Left renal cortex interstitium (tissue), 4 donors: ENCODE measurements at regions not wholly inside any gene's neighbourhood (a gene's known extent, or its start where the extent isn't known, plus 50 kb on each side); places are given as distances from the start of the nearest gene placed in this dataset.
"Not testable (repeated sequence)": the region's sequence is repeated elsewhere in the genome, so short reads cannot be mapped to it uniquely, and the experiment has no call there.

Experiments
- DNase-seq, 4 donors: peaks; one replicate each; pipeline ENCODE4 v3.0.0-alpha.2; 2013; ENCODE audit warnings: low read depth in 4 of 4, low spot score in 2 of 4, missing footprints in 1 of 4

GRCh38 chr1:58929671-58930325 lies 146.0 kb upstream of the JUN start:
- no peak for DNase-seq

GRCh38 chr1:58931024-58931423 lies 147.2 kb upstream of the JUN start:
- DNase-seq: no peak

GRCh38 chr1:58931756-58932155 lies 147.9 kb upstream of the JUN start:
- DNase-seq: no peak

- no peak for DNase-seq
Measured at GRCh38 chr1:58932859-58933598, 149.2 kb upstream of the JUN start.

DNA sequence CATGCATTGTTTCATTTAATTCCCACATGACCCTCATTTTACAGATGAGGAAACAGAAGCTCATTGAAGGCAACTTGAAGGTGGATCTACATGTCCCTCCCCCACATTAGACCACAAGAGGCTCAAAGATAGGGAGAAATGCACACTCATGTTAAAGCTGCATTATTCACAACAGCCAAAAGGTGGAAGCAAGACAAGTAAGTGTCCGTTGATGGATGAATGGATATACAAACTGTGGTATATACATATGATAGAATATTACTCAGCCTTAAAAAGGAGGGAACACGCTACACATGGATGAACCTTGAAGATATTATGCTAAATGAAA lies 149.7 kb upstream of the JUN start:
- no peak for DNase-seq

DNA sequence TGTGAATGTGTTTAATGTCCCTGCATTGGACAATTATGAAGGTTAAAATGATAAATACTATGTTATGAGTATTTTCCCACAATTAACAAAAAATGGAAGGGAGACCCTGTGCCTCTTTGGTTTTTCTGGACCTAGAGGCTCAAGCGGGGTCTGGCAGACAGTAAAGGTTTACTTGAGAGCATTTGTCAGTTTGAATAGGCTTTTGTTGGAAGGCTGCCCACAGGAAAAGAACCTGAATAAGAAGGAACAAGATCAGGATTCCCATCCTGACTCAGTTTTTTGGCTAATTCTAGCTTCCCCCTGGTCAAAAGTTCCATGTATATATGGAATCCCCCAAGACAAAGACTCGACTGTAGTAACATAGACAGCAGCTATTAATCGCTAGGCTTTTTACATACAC lies 150.9 kb upstream of the JUN start:
- no peak for DNase-seq

- no peak for DNase-seq
Measured at GRCh38 chr1:58936973-58937372, 153.1 kb upstream of the JUN start.

DNA sequence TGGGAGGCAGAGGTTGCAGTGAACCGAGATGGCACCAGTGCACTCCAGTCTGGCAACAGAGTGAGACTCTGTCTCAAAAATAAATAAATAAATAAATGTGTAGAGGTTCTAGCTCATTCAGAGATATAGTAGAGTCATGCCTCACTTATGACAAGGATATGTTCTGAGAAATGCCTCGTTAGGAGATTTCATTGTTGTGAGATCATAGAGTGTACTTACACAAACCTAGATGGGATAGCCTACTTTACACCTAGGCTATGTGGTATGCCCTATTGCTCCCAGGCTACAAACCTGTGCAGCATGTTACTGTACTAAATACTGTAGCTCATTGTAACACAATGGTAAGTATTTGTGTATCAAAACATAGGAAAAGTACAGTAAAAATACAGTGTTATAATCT lies 155.3 kb upstream of the JUN start:
- DNase-seq: no peak

DNA sequence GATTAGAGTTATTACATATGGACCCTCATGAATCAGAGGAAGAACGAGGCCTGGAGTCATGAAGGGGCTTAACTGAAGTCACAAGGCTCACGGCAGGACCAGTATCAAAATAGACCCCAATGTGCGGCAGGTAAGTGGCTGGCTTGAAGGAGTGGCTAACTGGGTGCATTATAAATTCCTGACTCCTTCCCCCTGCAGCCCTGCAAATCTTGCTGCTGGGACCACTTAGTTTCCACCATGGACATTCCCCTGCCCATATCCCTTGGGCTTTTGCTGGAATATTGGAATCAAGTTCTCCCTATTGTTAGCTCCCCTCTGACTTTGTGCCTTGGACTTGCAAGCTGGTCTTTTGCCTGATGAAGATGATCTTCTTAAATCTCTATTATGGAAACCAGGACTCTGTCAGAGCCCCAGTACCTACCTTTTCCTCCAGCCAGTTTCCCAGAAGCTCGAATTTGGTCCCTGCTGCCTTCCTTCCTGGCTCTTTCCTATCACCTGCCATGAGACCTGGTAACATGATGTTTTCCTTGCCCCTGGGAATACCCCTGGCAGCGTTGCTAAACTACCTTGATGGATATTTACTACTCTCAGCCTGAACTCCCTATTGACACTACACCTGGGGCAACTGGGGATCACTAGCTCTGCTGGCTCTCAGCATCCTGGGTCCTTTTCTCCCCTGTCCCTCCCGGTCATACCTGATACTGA lies 156.0 kb upstream of the JUN start:
- no peak for DNase-seq

DNA sequence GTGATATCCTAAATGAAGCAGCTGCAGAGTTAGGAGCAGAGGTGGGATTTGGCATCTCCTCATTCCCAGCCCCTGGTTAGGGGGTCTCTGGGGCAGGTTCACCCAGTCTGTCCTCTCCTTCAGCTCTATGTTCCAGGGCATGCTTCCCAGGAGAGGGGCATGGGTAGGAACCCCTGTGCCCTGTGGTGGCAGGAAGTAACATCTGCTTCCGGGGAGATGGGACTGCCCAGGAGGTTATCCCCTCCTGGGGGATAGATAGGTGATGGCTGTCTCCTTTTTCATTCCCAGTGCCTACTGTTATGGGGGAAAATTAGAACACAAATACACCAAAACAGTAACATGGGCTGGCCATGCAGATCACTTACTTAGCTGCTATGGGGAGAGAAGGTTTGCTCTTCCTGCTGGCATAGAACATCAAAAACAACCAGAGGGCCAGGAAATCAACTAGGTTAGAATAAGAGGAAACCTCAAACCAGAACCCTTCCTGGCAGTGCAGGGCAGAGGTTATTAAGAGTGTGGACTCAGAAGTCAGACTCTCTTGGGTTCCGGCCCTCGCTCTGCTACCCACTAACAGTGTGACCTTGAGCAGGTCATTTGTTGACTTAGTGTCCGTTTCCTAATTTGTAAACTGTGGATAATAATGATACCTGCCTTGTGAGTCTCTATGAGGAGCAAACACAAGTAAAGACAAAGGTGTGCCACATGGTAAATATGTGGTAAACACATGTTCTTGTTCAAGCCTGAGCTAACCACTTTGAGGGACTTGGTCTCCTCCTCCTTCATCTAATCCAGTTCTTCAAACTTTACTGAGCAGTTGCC lies 157.8 kb upstream of the JUN start:
- no peak for DNase-seq

DNA sequence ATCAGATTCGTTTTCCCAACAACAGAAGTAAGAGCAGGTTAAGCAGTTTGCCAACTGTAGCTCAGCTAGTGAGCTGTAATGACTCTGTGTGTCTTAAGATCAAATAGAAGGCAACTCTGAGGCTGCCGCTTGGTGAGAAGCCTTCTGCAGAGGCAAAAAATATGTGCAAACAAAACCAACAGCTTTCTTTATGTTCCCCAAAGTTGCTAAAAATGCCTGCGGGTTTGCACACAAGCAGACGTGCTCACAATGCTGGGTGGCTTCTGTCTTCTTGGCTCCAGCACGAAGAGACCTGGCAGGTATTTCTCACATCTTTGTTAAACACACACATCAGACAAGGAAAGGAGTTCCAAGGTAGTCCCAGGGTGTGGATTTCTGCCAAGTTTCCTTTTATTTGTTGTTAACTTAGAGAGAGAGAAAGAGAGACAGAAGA lies 158.9 kb upstream of the JUN start:
- no peak for DNase-seq

DNA sequence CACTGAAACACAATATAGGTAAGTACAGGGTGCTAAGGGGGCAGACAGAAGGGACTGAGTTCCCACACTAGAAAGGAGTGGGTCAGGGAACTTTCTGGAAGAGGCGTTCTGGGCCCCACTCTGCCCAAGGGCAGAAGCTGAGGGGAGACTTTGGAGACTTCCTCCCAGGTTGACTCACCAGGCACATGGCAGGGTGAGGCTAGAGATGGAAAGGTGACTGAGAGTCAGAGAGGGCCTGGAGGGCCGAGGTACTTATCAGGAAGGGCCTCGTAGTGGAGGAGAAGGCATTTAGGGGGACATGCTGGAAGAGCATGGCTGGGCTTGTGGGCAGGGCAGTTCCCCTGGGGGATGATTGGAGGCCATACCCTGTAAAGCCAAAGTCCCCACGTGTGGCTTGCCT lies 159.9 kb upstream of the JUN start:
- DNase-seq: no peak

DNA sequence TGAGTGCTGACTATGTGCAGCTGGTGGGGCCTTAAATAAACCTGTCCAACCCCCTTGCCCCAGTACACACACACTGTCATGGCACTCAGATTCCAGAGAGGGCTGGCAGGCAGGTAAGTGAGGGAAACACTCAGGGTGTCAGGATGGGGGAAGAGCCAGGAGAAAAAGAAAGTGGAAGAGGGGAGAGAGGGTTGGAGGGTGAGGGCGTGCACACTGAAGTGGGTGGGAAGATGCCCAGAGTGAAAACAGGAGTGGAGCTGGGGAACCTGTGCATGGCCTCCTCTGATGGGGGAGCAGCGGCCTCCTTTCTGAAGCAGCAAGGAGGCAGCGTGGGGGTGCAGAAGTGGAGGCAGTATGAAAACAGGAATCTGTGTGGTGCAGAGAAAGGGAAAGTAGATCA lies 160.6 kb upstream of the JUN start:
- DNase-seq: no peak

DNA sequence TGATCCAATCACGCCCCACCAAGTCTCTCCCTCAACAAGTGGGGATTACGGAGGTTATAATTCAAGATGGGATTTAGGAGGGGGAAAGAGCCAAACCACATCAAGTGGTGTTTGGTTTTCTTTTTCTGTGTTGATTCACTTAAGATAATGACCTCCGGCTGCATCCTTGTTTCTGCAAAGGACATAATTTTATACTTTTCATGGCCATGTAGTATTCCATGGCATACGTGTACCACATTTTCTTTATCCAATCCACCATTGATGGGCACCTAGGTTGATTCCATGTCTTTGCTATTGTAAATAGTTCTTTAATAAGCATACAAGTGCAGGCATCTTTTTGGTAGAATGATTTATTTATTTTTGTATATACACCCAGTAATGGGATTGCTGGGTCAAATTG lies 162.5 kb upstream of the JUN start:
- DNase-seq: no peak

DNA sequence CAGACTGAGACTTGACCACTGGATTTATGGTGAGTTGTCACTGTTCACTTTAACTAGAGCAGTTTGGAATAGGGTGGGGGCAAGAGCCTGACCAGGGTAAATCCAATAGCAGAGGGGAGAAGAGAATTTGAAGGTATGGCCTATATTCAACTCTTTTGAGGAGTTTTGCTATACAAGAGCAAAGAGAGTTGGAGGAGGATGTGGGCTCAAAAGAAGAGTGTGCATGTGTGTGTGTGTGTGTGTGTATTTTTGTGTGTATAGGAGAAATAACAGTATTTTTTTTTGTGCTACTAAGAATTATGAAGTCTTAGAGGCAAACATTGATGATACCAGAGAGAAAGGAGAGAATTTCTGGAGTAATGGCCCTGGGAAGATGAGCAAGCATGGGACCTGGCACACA lies 164.8 kb upstream of the JUN start:
- no peak for DNase-seq

DNA sequence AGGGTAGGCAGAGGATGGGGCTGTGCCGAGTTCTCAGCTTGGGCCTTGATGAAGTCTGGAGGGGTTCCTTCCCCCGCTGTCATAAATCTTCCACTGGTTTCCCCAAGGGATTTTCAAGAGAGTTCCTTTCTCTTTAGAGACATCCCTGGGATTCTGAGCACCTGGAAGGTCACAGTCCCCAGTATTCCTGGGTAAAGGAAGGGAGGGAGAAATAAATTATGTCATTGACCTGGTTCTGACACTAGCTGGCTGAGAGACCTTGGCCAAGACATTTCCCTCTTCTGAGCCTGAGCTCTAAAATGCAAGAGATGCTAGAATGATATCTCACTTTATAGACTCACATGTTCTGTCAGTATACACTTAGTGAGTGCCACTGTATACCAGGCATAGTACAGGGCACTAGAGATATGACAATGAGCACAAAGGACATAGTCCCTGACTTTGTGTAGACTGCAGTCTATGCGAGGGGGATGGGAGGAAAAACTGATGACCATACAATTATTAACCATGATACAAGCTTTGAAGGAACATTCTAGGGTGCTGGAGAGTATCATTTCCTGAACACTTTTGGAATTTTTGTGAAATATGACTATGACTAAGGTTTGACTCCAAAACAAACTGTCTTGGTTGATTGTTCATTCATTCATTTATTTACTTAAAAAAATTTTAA lies 165.8 kb upstream of the JUN start:
- no peak for DNase-seq

DNA sequence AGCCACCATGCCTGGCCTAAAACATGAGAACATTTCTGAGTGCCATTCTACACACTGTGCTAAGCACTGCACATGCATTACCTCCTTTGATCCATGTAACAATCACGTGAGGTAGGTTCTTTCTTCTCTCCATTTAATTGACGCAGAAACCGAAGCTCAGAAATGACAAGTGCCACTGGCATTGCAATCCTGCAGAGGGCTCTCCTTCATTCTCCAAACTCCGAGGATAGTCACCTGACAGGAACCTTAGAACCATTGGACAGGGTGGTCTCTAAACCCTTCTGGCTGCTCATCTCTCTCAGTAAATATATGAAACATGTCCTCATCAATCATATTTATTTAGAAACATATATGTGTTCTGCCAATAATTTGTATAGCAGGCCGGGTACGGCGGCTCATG lies 167.1 kb upstream of the JUN start:
- DNase-seq: no peak

DNA sequence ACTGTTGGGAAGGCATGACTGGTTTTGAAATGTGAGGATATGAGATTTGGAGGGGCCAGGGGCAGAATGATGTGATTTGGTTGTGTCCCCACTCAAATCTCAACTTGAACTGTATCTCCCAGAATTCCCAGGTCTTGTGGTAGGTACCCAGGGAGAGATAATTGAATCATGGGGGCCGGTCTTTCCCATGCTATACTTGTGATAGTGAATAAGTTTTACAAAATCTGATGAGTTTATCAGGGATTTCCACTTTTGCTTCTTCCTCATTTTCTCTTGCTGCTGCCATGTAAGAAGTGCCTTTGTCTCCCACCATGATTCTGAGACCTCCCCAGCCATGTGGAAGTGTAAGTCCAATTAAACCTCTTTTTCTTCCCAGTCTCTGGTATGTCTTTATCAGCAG lies 170.1 kb upstream of the JUN start:
- DNase-seq: not testable (repeated sequence)

DNA sequence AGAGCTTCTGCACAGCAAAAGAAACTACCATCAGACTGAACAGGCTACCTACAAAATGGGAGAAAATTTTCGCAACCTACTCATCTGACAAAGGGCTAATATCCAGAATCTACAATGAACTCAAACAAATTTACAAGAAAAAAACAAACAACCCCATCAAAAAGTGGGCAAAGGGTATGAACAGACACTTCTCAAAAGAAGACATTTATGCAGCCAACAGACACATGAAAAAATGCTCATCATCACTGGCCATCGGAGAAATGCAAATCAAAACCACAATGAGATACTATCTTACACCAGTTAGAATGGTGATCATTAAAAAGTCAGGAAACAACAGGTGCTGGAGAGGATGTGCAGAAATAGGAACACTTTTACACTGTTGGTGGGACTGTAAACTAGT lies 179.4 kb upstream of the JUN start:
- DNase-seq: not testable (repeated sequence)

DNA sequence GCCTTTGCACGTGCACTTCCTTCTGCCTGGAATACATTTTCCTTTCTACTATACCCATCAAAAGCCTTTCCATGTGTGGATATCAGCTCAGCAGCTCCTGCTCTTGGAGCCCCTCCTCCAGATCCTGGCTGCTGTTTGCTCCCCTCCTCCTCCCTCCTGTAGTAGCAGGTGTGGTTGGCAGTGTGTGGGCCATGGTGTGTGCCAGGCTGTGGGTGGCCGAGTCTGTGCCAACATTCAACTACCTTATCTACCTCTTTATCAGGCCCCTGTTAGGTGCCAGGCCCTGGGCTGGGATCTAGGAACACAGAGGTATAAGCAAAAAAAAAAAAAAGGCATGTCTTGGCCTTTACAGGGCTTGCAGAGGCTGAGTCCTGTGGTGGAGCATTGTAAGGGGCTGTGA lies 180.6 kb upstream of the JUN start:
- no peak for DNase-seq

DNA sequence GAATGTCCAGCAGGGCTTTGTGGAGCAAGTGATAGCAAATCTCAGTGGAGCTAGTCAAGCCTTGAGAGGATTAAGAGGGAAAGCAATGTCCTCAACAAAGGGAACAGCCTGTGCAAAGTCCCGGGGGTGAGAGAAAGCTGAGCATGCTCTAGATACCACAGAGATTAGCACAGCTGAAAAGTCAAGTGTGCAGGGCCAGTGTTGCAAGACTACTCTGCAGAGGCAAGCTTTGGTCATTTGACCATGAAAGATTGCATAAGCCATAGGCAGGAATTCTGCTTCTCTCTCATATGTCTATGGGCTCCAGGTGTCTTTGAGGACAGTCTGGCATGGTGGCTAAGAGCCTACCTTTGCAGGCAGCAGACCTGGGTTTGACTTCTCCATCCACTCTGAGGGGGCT lies 181.0 kb upstream of the JUN start:
- no peak for DNase-seq
